C4-2B (cell line): ENCODE measurements at regions not wholly inside any gene's neighbourhood (a gene's known extent, or its start where the extent isn't known, plus 50 kb on each side); places are given as distances from the start of the nearest gene placed in this dataset.

Source experiments
- CTCF ChIP-seq: fragments of 450-650 bp; conservative IDR thresholded peaks from 2 replicates; pipeline ENCODE4 v1.5.1; 2017; ENCODE audit warnings: mild to moderate bottlenecking
- ZFX ChIP-seq: fragments of 450-650 bp; IDR thresholded peaks from 2 replicates; pipeline ENCODE4 v1.6.1; 2017

- no peak for TF ChIP-seq CTCF
- no peak for TF ChIP-seq ZFX
These were observed 282.2 kb upstream of the KLF14 start for GRCh38 chr7:131016230-131016629.
